H1 (cell line): ENCODE measurements at regions not wholly inside any gene's neighbourhood (a gene's known extent, or its start where the extent isn't known, plus 50 kb on each side); places are given as distances from the start of the nearest gene placed in this dataset.

Experiments used
- CTCF ChIA-PET: fragments of 300-600 bp; sonication (Branson Sonifier 250); formaldehyde crosslinking; loops from one replicate; lab custom pipeline; 2021; ENCODE audit not compliant: partially characterized antibody; lab: Charles Lee
- POLR2A ChIA-PET: fragments of 300-600 bp; sonication (Branson Sonifier 250); formaldehyde crosslinking; loops from one replicate; lab custom pipeline; 2021; ENCODE audit warnings: inconsistent platforms; ENCODE audit not compliant: partially characterized antibody; lab: Charles Lee
- DNase-seq, 2 experiments: peaks; one replicate each; pipeline versions ENCODE4 v3.0.0 to v3.0.0-alpha.2; 2010 to 2022; ENCODE audit warnings: low spot score in 2 of 2, low read depth in 1 of 2, mixed read lengths in 1 of 2
- FAIRE-seq: peaks from 2 replicates; lab custom pipeline; 2011; peaks lifted over from hg19 to GRCh38; lab: Jason Lieb, UNC
- H2AFZ ChIP-seq: 2 replicates; pipeline ENCODE4 v1.8.1; 2012; ENCODE audit warnings: low read length, inconsistent platforms
- H2AK5ac ChIP-seq: 2 replicates; pipeline ENCODE4 v1.6.1; 2013; ENCODE audit warnings: low read depth, low read length
- H2BK120ac ChIP-seq: replicated peaks from 2 replicates; pipeline ENCODE3; 2013; ENCODE audit warnings: low read depth, low read length, inconsistent platforms
- H2BK12ac ChIP-seq: 2 replicates; pipeline ENCODE4 v1.6.1; 2013; ENCODE audit warnings: low read depth, low read length
- H2BK15ac ChIP-seq: 2 replicates; pipeline ENCODE4 v1.6.1; 2013; ENCODE audit warnings: low read length
- H2BK20ac ChIP-seq: 2 replicates; pipeline ENCODE4 v1.6.1; 2013; ENCODE audit warnings: low read length
- H2BK5ac ChIP-seq: 2 replicates; pipeline ENCODE4 v1.6.1; 2013; ENCODE audit warnings: low read depth, low read length
- H3K14ac ChIP-seq: 2 replicates; pipeline ENCODE4 v1.6.1; 2013; ENCODE audit warnings: inconsistent platforms; ENCODE audit not compliant: insufficient read length
- H3K18ac ChIP-seq: 2 replicates; pipeline ENCODE4 v1.6.1; 2013; ENCODE audit warnings: low read length; ENCODE audit errors: extremely low read depth
- H3K23ac ChIP-seq: 2 replicates; pipeline ENCODE4 v1.6.1; 2013; ENCODE audit warnings: inconsistent platforms; ENCODE audit not compliant: insufficient read length
- H3K23me2 ChIP-seq: 2 replicates; pipeline ENCODE4 v1.6.1; 2013; ENCODE audit warnings: low read depth, low read length
- H3K27ac ChIP-seq: 2 replicates; pipeline ENCODE4 v1.6.1; 2011; ENCODE audit warnings: low read depth, low read length, inconsistent platforms
- H3K27me3 ChIP-seq, 4 experiments: replicated peaks in 1 of 4; 1 replicate in 1 of 4; 2 replicates in 3 of 4; pipeline versions ENCODE4 v1.6.1 to v1.8.1; 2011 to 2013; ENCODE audit warnings: low read length in 3 of 4, mild to moderate bottlenecking in 3 of 4, inconsistent platforms in 2 of 4, mixed read lengths in 2 of 4, moderate library complexity in 1 of 4; ENCODE audit not compliant: control insufficient read depth in 3 of 4, insufficient read depth in 3 of 4; ENCODE audit errors: extremely low read depth in 1 of 4
- H3K36me3 ChIP-seq, 4 experiments: 2 replicates each; pipeline versions ENCODE4 v1.6.1 to v1.8.1; 2011 to 2013; ENCODE audit warnings: mild to moderate bottlenecking in 4 of 4, low read length in 3 of 4, moderate library complexity in 2 of 4, control low read depth in 1 of 4, inconsistent platforms in 1 of 4; ENCODE audit not compliant: insufficient read depth in 4 of 4, control insufficient read depth in 2 of 4
- H3K4ac ChIP-seq: replicated peaks from 2 replicates; pipeline ENCODE3; 2013; ENCODE audit warnings: low read length, low read depth, mixed read lengths, inconsistent platforms; ENCODE audit not compliant: insufficient read length
- H3K4me1 ChIP-seq, 4 experiments: replicated peaks in 1 of 4; 1 replicate in 1 of 4; 2 replicates in 3 of 4; pipeline versions ENCODE4 v1.6.1 to v1.8.1; 2011 to 2013; ENCODE audit warnings: low read length in 3 of 4, inconsistent platforms in 2 of 4, mixed read lengths in 1 of 4; ENCODE audit not compliant: insufficient read depth in 4 of 4, control insufficient read depth in 3 of 4
- H3K4me2 ChIP-seq, 2 experiments: 2 replicates each; pipeline versions ENCODE4 v1.6.1 to v1.8.1; 2011 to 2013; ENCODE audit warnings: low read depth in 2 of 2, low read length in 2 of 2, control low read depth in 1 of 2, inconsistent platforms in 1 of 2, mild to moderate bottlenecking in 1 of 2; ENCODE audit not compliant: insufficient read depth in 1 of 2
- H3K4me3 ChIP-seq, 4 experiments: fragments of 200-600, 300-600 bp in 1 of 4; sonication (generic), shearing (Covaris generic), sonication (Bioruptor Twin) in 1 of 4; 2 replicates each; pipeline versions ENCODE4 v1.5.1 to v1.8.1; 2011 to 2016; ENCODE audit warnings: low read length in 4 of 4, low read depth in 3 of 4, control low read depth in 2 of 4, inconsistent platforms in 2 of 4, mild to moderate bottlenecking in 2 of 4, mixed read lengths in 1 of 4, moderate library complexity in 1 of 4; ENCODE audit not compliant: insufficient read depth in 2 of 4; ENCODE audit errors: extremely low read depth in 1 of 4
- H3K56ac ChIP-seq: replicated peaks from 2 replicates; pipeline ENCODE3; 2013; ENCODE audit warnings: low read depth, mild to moderate bottlenecking, mixed read lengths, low read length, inconsistent platforms; ENCODE audit not compliant: insufficient read length
- H3K79me1 ChIP-seq: 2 replicates; pipeline ENCODE4 v1.6.1; 2013; ENCODE audit warnings: low read depth, low read length, control low read depth
- H3K79me2 ChIP-seq, 2 experiments: 2 replicates each; pipeline versions ENCODE4 v1.6.1 to v1.8.1; 2012 to 2013; ENCODE audit warnings: low read length in 2 of 2, mild to moderate bottlenecking in 2 of 2, inconsistent platforms in 1 of 2; ENCODE audit not compliant: insufficient read depth in 2 of 2, control insufficient read depth in 1 of 2
- H3K9ac ChIP-seq, 4 experiments: replicated peaks in 1 of 4; 1 replicate in 1 of 4; 2 replicates in 3 of 4; pipeline versions ENCODE4 v1.6.1 to v1.8.1; 2011 to 2013; ENCODE audit warnings: low read depth in 3 of 4, low read length in 3 of 4, control low read depth in 2 of 4, mild to moderate bottlenecking in 2 of 4, moderate library complexity in 2 of 4, inconsistent platforms in 1 of 4; ENCODE audit errors: extremely low read depth in 1 of 4
- H3K9me3 ChIP-seq, 2 experiments: 2 replicates each; pipeline versions ENCODE4 v1.6.1 to v1.8.1; 2012 to 2013; ENCODE audit warnings: mild to moderate bottlenecking in 2 of 2, moderate library complexity in 2 of 2, control low read depth in 1 of 2, inconsistent platforms in 1 of 2, low read depth in 1 of 2, low read length in 1 of 2, mixed read lengths in 1 of 2; ENCODE audit not compliant: insufficient read depth in 2 of 2
- H4K20me1 ChIP-seq, 2 experiments: replicated peaks in 1 of 2; 2 replicates each; pipeline versions ENCODE3 to v1.8.1; 2011 to 2013; ENCODE audit warnings: inconsistent platforms in 2 of 2, low read length in 2 of 2, mild to moderate bottlenecking in 1 of 2; ENCODE audit not compliant: insufficient read depth in 2 of 2, control insufficient read depth in 1 of 2
- H4K5ac ChIP-seq: 2 replicates; pipeline ENCODE4 v1.6.1; 2013; ENCODE audit warnings: low read length, low read depth, mixed read lengths, inconsistent platforms; ENCODE audit not compliant: insufficient read length
- H4K8ac ChIP-seq: 2 replicates; pipeline ENCODE4 v1.8.0; 2013; ENCODE audit warnings: mild to moderate bottlenecking, moderate library complexity, low read length, inconsistent platforms; ENCODE audit not compliant: insufficient read depth; ENCODE audit errors: extremely low read depth
- H4K91ac ChIP-seq: replicated peaks from 2 replicates; pipeline ENCODE3; 2013; ENCODE audit warnings: low read length, mixed read lengths, inconsistent platforms; ENCODE audit not compliant: insufficient read length
- ATF3 ChIP-seq: IDR thresholded peaks from 2 replicates; pipeline ENCODE4 v1.6.1; 2011; ENCODE audit warnings: low read depth, mild to moderate bottlenecking, low read length; ENCODE audit not compliant: insufficient read depth
- BCL11A ChIP-seq, 2 experiments: IDR thresholded peaks; one replicate each; pipeline ENCODE4 v1.6.1; 2011; ENCODE audit warnings: low read depth in 2 of 2, low read length in 2 of 2, mild to moderate bottlenecking in 2 of 2
- BRCA1 ChIP-seq: IDR thresholded peaks from 2 replicates; pipeline ENCODE4 v1.6.1; 2012; ENCODE audit warnings: low read depth, low read length, improper control_type of control experiment
- CHD1 ChIP-seq: IDR thresholded peaks from 2 replicates; pipeline ENCODE4 v1.6.1; 2012; ENCODE audit warnings: low read depth, low read length, improper control_type of control experiment
- KDM4A ChIP-seq: IDR thresholded peaks from one replicate; pipeline ENCODE4 v1.7.1; 2012; ENCODE audit warnings: low read depth, mild to moderate bottlenecking, moderate library complexity, low read length, inconsistent platforms; ENCODE audit not compliant: severe bottlenecking
- RXRA ChIP-seq: IDR thresholded peaks from 2 replicates; pipeline ENCODE4 v1.6.1; 2011; ENCODE audit warnings: low read depth, mild to moderate bottlenecking, low read length, moderate library complexity; ENCODE audit not compliant: insufficient read depth
- TAF7 ChIP-seq: optimal IDR thresholded peaks from 2 replicates; pipeline ENCODE3; 2011; ENCODE audit warnings: low read depth, mild to moderate bottlenecking, inconsistent platforms, low read length, moderate library complexity, borderline replicate concordance
- TCF12 ChIP-seq: IDR thresholded peaks from 2 replicates; pipeline ENCODE4 v1.6.1; 2011; ENCODE audit warnings: low read depth, mild to moderate bottlenecking, low read length
- USF2 ChIP-seq: IDR thresholded peaks from 2 replicates; pipeline ENCODE4 v1.6.1; 2011; ENCODE audit warnings: low read length, improper control_type of control experiment
- WGBS, 2 experiments: shearing (Covaris generic) in 1 of 2; methylation state at CpG; one replicate each; pipeline versions ENCODE4 v1.1.6 to v1.1.7; 2013 to 2015; ENCODE audit warnings: low lambda C conversion rate in 2 of 2, mixed read lengths in 2 of 2, inconsistent platforms in 1 of 2, low coverage in 1 of 2, missing lambda C conversion rate in 1 of 2; ENCODE audit not compliant: insufficient replicate concordance in 2 of 2, insufficient coverage in 1 of 2, insufficient read length in 1 of 2; ENCODE audit errors: extremely low coverage in 1 of 2, missing lambda C conversion rate in 1 of 2; 5-methylcytosine and 5-hydroxymethylcytosine counted together

GRCh38 chr21:36613554-36613953 lies 85.4 kb upstream of the SIM2 start:
- H3K36me3 ChIP-seq = no peaks in the 10 kb centered on the region
- H2AFZ ChIP-seq = no peak overlapping the region
- H2AK5ac ChIP-seq = no peak overlapping the region
- no peaks in the 10 kb centered on the region for H3K23me2 ChIP-seq
- no peak overlapping the region for H4K91ac ChIP-seq
- H3K79me1 ChIP-seq = no peaks in the 10 kb centered on the region
- TF ChIP-seq TCF12 (no peak), BCL11A (IDR thresholded peaks at IDR 0.05; ENCODE audit: low read depth in 2 of 2, low read length in 2 of 2) (no peak), KDM4A (no peak), CHD1 (no peak), USF2 (no peak), TAF7 (no peak), BRCA1 (no peak), ATF3 (no peak), RXRA (no peak)
- H2BK20ac ChIP-seq = no peak overlapping the region
- H4K5ac ChIP-seq = no peak overlapping the region
- H3K27me3 ChIP-seq = no peaks in the 10 kb centered on the region
- POLR2A ChIA-PET = no interaction called here
- CTCF ChIA-PET = interaction anchor here (1.0 to 2.2 kb wide), 2 partner anchors 11 to 104 kb away, joined by 3 to 8 read pairs; no protein-coding TSS in a partner anchor
- no peak overlapping the region for H2BK12ac ChIP-seq
- no peak overlapping the region for H2BK5ac ChIP-seq
- DNase-seq = no peak
- no peak overlapping the region for H3K18ac ChIP-seq
- no peak for FAIRE-seq
- H2BK120ac ChIP-seq = no peak overlapping the region
- no peak overlapping the region for H3K4me3 ChIP-seq
- WGBS, 2 experiments = 84% methylated on average over 3 of the region's 3 CpGs; no CpG with 5 or more reads in 1 of the 2 experiments
- no peak overlapping the region for H2BK15ac ChIP-seq
- H3K79me2 ChIP-seq = no peaks in the 10 kb centered on the region
- no peak overlapping the region for H3K27ac ChIP-seq
- no peak overlapping the region for H3K4me2 ChIP-seq
- H4K8ac ChIP-seq = no peak overlapping the region
- no peak overlapping the region for H3K56ac ChIP-seq
- H3K9me3 ChIP-seq = peaks cover 13% of the 10 kb centered on the region in 2 experiments
- H3K23ac ChIP-seq = no peak overlapping the region
- no peaks in the 10 kb centered on the region for H4K20me1 ChIP-seq
- no peak overlapping the region for H3K9ac ChIP-seq
- H3K4ac ChIP-seq = no peak overlapping the region
- no peaks in the 10 kb centered on the region; a peak in 1 of 7 replicates for H3K4me1 ChIP-seq
- H3K14ac ChIP-seq = no peak overlapping the region
